Epidermal melanocyte (primary cell): ENCODE measurements at regions not wholly inside any gene's neighbourhood (a gene's known extent, or its start where the extent isn't known, plus 50 kb on each side); places are given as distances from the start of the nearest gene placed in this dataset.
A peak's percentile ranks its signal among the peaks of the same experiment; 100 is the strongest.
"Not testable (repeated sequence)": the region's sequence is repeated elsewhere in the genome, so short reads cannot be mapped to it uniquely, and the experiment has no call there.

Source experiments
- DNase-seq: peaks from one replicate; pipeline ENCODE4 v3.0.0; 2011; ENCODE audit warnings: low spot score; ENCODE audit not compliant: insufficient read length

- peak; percentile 24 for DNase-seq
Observed at GRCh38 chr4:28269426-28269825, 1408.8 kb downstream of the STIM2 start.

- no peak for DNase-seq
Observed at GRCh38 chr4:28277931-28278330, 1417.3 kb downstream of the STIM2 start.

- DNase-seq: no peak
Observed at GRCh38 chr4:28278676-28279075, 1418.0 kb downstream of the STIM2 start.

- no peak for DNase-seq
Observed at GRCh38 chr4:28279249-28279648, 1418.6 kb downstream of the STIM2 start.

GRCh38 chr4:28286266-28286665 is 1425.6 kb downstream of the STIM2 start:
- not testable (repeated sequence) for DNase-seq

- peak; percentile 35 for DNase-seq
Observed at GRCh38 chr4:28287831-28288233, 1427.2 kb downstream of the STIM2 start.

GRCh38 chr4:28296239-28296638 is 1435.6 kb downstream of the STIM2 start:
- no peak for DNase-seq

GRCh38 chr4:28310926-28311325 is 1450.3 kb downstream of the STIM2 start:
- no peak for DNase-seq

- not testable (repeated sequence) for DNase-seq
Observed at GRCh38 chr4:28312497-28312896, 1451.9 kb downstream of the STIM2 start.

GRCh38 chr4:28313729-28314713 is 1453.4 kb downstream of the STIM2 start:
- DNase-seq: no peak

GRCh38 chr4:28317221-28317620 is 1456.6 kb downstream of the STIM2 start:
- DNase-seq: no peak

- no peak for DNase-seq
Observed at GRCh38 chr4:28334249-28334648, 1473.6 kb downstream of the STIM2 start.

GRCh38 chr4:28341784-28342183 is 1481.1 kb downstream of the STIM2 start:
- DNase-seq: no peak

- no peak for DNase-seq
Observed at GRCh38 chr4:28350485-28350884, 1489.8 kb downstream of the STIM2 start.

- DNase-seq: no peak
Observed at GRCh38 chr4:28351102-28351501, 1490.5 kb downstream of the STIM2 start.

- DNase-seq: no peak
Observed at GRCh38 chr4:28351826-28352225, 1491.2 kb downstream of the STIM2 start.

- DNase-seq: no peak
Observed at GRCh38 chr4:28354880-28355656, 1494.4 kb downstream of the STIM2 start.

- no peak for DNase-seq
Observed at GRCh38 chr4:28357990-28358389, 1497.3 kb downstream of the STIM2 start.

GRCh38 chr4:28358606-28359005 is 1498.0 kb downstream of the STIM2 start:
- DNase-seq: no peak

GRCh38 chr4:28360681-28361080 is 1500.0 kb downstream of the STIM2 start:
- DNase-seq: no peak

- DNase-seq: no peak
Observed at GRCh38 chr4:28362169-28362568, 1501.5 kb downstream of the STIM2 start.

- no peak for DNase-seq
Observed at GRCh38 chr4:28369499-28369898, 1508.9 kb downstream of the STIM2 start.
